ENCODE measurements at regions not wholly inside any gene's neighbourhood (a gene's known extent, or its start where the extent isn't known, plus 50 kb on each side); places are given as distances from the start of the nearest gene placed in this dataset.
"Not testable (repeated sequence)": the region's sequence is repeated elsewhere in the genome, so short reads cannot be mapped to it uniquely, and the experiment has no call there.

DNA sequence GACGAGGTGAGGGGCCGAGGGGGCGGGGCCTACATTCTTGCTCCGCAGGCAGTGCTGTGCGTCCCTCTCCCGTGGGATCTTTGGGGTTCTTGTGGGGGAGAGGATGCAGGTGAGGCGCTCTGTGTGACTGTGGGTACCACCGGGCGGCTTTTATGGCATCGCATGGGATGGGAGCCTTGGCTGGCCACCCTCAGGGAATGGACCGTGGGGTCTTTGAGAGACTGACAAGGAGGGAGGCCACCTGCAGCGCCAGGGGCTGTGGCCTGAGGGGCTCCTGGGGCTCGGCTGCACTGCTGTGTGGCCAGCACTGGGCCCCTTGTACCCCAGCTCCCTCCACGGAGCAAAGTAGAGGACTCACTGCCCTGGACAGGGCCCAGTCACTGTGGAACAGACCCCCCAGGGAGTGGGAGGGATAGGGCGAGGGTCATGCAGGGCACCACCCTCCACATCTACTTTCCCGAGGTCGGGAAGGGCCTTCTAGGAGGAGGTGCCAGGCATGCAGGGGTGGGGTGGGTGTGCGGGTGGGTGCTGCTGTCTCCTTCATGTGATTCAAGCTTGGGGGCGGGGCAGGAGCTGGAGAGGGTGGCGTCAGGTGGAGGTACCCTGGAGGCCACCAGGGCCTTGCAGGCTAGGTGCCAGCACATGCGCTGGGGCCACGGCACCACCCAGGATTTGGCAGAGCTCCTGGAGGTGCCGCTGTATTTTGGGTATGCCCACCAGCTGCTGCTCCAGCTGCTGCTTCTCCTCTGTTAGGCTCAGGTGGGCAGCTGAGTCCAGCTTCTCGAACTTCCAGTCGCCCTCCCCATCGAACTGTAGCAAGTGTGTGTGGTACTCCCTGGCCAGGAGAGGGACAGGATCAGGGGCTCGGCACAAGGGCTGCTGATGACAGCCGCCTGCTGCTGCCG lies 1072.4 kb downstream of the RPIA start:
- Mint-ChIP-seq H3K27ac (ENCODE audit: unreplicated experiment) (no peak overlapping the region), H3K27me3 (ENCODE audit: unreplicated experiment) (peaks cover 15% of the 10 kb centered on the region), H3K36me3 (ENCODE audit: unreplicated experiment) (peaks cover 5% of the 10 kb centered on the region), H3K9me3 (ENCODE audit: unreplicated experiment) (peaks cover 15% of the 10 kb centered on the region), H3K4me1 (ENCODE audit: low read depth, unreplicated experiment) (no peaks in the 10 kb centered on the region), H3K4me3 (ENCODE audit: unreplicated experiment) (no peak overlapping the region)
- DNase-seq: no peak
- TF ChIP-seq, protein P1, sequence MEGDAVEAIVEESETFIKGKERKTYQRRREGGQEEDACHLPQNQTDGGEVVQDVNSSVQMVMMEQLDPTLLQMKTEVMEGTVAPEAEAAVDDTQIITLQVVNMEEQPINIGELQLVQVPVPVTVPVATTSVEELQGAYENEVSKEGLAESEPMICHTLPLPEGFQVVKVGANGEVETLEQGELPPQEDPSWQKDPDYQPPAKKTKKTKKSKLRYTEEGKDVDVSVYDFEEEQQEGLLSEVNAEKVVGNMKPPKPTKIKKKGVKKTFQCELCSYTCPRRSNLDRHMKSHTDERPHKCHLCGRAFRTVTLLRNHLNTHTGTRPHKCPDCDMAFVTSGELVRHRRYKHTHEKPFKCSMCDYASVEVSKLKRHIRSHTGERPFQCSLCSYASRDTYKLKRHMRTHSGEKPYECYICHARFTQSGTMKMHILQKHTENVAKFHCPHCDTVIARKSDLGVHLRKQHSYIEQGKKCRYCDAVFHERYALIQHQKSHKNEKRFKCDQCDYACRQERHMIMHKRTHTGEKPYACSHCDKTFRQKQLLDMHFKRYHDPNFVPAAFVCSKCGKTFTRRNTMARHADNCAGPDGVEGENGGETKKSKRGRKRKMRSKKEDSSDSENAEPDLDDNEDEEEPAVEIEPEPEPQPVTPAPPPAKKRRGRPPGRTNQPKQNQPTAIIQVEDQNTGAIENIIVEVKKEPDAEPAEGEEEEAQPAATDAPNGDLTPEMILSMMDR (IDR thresholded peaks at IDR 0.05; ENCODE audit: partially characterized antibody, unreplicated experiment): no peak

DNA sequence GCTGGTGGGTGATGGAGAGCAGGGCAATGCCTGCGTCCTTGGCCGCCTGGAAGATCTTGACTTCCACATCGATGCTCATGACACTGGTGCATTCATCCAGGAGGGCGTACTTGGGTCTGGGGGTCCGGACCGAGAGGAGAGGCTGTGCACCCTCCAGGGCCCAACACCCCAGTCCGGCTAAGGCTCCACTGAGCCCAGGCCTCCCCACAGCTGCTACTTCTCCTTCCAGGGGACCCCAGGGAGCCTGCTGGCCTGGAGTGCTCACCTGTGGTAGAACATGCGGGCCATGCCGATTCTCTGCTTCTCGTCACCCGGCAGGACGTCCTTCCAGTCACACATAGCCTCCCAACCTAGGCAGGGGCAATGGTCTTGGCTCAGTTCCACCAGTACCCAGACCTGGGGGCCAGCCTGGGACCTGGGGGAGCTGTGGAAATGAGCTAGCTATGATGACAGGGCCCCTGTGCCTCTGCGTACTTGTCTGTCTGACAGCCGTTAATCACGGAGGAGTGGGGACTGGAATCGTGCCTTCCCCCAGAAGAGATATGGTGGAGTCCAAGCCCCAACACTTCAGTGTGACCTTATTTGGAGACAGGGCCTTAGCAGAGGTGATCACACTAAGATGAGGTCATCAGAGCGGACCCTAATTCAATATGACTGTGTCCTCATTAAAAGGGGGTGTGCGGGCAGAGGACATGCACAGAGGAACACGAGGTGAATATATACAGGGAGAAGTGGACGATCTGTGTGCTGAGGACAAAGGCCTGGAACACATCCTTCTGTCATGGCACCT lies 1073.3 kb downstream of the RPIA start:
- not testable (repeated sequence) for H3K4me3 Mint-ChIP-seq (ENCODE audit: unreplicated experiment); H3K4me1 Mint-ChIP-seq (ENCODE audit: low read depth, unreplicated experiment); DNase-seq; H3K36me3 Mint-ChIP-seq (ENCODE audit: unreplicated experiment); H3K27ac Mint-ChIP-seq (ENCODE audit: unreplicated experiment)
- H3K27me3 Mint-ChIP-seq (ENCODE audit: unreplicated experiment): peaks cover 18% of the 10 kb centered on the region
- H3K9me3 Mint-ChIP-seq (ENCODE audit: unreplicated experiment): peaks cover 15% of the 10 kb centered on the region

DNA sequence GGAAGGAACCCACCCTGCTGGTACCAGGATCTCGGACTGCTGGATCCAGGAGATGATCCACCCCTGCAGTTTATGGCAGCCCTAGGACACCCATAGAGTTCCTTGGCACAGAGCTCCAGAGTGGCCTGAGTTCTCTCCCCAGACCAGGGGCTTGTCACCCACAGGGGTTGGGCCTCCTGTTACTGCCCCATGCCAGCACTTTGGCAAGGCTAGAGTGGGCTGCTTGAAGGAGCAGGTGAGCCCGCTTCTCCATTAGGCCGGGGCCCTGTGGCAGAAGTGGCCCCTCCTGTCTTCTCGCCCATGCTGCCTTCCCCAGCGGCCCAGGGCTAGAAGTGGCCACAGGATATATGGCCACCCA lies 1073.9 kb downstream of the RPIA start:
- H3K4me1 Mint-ChIP-seq (ENCODE audit: low read depth, unreplicated experiment); H3K4me3 Mint-ChIP-seq (ENCODE audit: unreplicated experiment); H3K36me3 Mint-ChIP-seq (ENCODE audit: unreplicated experiment); DNase-seq; H3K27ac Mint-ChIP-seq (ENCODE audit: unreplicated experiment): not testable (repeated sequence)
- Mint-ChIP-seq H3K9me3 (ENCODE audit: unreplicated experiment) (peaks cover 12% of the 10 kb centered on the region), H3K27me3 (ENCODE audit: unreplicated experiment) (peaks cover 18% of the 10 kb centered on the region)

DNA sequence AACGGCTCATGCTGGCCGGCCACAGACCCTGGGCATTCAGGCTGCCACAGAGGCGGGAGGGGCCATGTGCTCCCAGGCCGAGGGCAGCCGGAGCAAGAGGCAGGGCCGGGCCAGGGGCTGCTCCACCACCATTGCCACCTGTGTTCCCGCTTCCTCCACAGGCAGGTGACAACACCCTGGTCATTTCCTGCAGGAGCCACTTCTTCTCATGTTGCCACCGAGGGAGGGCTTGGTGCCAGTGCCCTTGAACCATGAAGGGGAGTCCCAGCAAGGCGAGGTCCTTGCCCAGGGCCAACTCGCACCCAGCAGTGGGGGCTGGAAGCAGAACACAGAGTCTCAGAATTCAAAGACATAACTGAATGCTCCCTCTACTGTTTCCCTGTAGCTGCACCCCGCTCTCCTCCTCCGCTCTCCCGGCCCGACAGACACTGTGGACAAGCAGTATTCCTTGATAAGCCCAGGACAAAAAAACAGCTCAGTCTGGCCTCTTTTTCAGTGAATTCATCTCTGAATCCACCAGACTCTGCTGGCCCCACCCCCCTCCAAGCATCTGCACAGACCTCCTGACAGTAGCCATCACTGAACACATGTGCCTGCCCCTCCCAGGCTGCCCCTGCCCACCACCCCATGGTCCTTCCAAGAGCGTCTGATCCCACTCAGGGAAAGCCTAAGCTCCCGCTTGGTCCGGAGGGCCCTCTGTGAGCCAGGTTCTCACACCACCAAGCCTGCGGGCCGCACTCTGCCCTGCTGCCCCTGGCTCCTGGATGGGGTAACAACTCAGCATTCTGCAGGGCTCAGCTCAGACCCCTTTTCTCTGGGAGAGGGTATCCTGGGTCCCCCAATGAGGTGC lies 1074.9 kb downstream of the RPIA start:
- Mint-ChIP-seq H3K27me3 (ENCODE audit: unreplicated experiment) (peaks cover 18% of the 10 kb centered on the region), H3K9me3 (ENCODE audit: unreplicated experiment) (peaks cover 14% of the 10 kb centered on the region)
- not testable (repeated sequence) for DNase-seq; H3K27ac Mint-ChIP-seq (ENCODE audit: unreplicated experiment); H3K4me3 Mint-ChIP-seq (ENCODE audit: unreplicated experiment); H3K36me3 Mint-ChIP-seq (ENCODE audit: unreplicated experiment); H3K4me1 Mint-ChIP-seq (ENCODE audit: low read depth, unreplicated experiment)

DNA sequence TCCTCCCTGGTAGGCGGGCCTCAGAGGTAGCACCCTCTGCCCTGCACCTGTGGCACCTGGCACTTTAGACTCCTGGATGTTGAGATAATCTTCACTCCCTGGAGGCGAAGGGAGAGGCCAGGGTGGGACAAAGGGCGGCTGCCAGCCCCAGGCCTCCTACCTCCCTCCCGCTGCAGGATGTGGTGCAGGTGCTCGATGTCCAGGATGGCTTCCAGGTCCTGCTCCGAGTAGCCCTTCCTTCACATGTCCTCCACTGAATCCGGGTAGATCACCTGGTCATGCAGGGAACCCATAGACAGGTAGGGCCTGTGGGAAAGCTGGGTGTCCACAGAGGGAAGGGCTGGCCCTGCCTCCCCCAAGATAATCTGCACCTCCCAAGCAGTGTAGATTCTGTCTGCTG lies 1075.6 kb downstream of the RPIA start:
- H3K36me3 Mint-ChIP-seq (ENCODE audit: unreplicated experiment); H3K27ac Mint-ChIP-seq (ENCODE audit: unreplicated experiment); DNase-seq; H3K4me3 Mint-ChIP-seq (ENCODE audit: unreplicated experiment); H3K4me1 Mint-ChIP-seq (ENCODE audit: low read depth, unreplicated experiment): not testable (repeated sequence)
- Mint-ChIP-seq H3K9me3 (ENCODE audit: unreplicated experiment) (peaks cover 18% of the 10 kb centered on the region), H3K27me3 (ENCODE audit: unreplicated experiment) (peaks cover 19% of the 10 kb centered on the region)

DNA sequence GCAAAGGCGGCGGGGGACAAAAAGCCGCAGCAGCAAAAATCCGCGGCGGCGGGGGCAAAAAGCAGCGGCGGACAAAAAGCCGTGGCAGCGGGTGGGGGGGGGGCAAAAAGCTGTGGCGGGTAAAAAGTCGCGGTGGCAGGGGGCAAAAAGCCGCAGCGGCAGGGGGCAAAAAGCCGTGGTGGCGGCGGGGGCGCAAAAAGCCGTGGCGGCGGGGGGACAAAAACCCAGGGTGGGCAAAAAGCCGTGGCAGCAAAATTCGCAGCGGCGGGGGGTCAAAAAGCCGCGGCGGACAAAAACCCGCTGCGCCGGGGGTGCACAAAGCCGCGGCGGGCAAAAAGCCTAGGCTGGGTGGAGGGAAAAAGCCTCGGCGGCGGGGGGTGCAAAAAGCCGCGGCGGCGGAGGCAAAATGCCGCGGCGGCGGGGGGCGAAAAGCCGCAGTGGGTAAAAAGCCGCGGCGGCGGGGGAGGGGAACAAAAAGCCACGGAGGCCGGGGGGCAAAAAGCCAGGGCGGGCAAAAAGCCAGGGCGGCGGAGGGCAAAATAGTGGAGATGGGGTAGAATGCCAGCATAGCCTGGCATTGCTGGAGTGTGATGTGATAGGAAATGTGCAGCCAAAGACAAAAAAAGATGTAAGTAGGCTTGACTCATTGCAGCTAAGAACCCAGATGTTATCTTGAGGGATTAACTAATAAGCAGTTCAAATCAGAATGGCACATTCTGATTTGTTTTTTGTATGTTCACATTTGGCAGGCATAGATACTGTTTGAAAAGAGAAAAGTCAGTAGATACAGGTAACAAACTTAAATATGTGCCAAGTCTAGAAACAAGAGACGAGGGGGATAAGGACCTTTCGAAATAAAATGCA lies 1076.3 kb downstream of the RPIA start:
- H3K27me3 Mint-ChIP-seq (ENCODE audit: unreplicated experiment): peaks cover 18% of the 10 kb centered on the region
- no peak overlapping the region for H3K4me3 Mint-ChIP-seq (ENCODE audit: unreplicated experiment)
- H3K4me1 Mint-ChIP-seq (ENCODE audit: low read depth, unreplicated experiment): no peaks in the 10 kb centered on the region
- peaks cover 16% of the 10 kb centered on the region for H3K9me3 Mint-ChIP-seq (ENCODE audit: unreplicated experiment)
- no peak overlapping the region for H3K27ac Mint-ChIP-seq (ENCODE audit: unreplicated experiment)
- DNase-seq: no peak
- H3K36me3 Mint-ChIP-seq (ENCODE audit: unreplicated experiment): peaks cover 5% of the 10 kb centered on the region
- TF ChIP-seq, protein P1 (IDR thresholded peaks at IDR 0.05; ENCODE audit: partially characterized antibody, unreplicated experiment): no peak
